ENCODE measurements at regions not wholly inside any gene's neighbourhood (a gene's known extent, or its start where the extent isn't known, plus 50 kb on each side); places are given as distances from the start of the nearest gene placed in this dataset.

DNA sequence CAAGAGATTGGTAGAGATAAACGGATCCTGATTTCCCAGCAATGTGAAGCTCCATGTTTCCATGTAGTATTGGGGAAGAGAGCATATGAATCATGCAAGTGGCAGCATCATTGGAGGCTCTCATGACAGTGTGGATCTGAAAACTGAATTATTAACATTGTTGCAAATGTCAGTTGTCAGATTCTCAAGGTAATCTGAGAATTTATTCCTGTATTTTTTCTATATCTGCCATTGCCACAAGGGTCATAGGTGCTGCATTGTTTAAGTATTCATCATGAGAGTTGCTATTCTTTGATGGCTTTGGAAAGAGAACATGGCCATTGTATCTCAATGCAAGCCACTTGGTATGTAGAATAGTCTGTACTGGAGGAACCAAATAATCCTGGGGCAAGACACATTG is 1217.0 kb upstream of the ZEB2 start:
- TF ChIP-seq CTCF (IDR thresholded peaks at IDR 0.05) (no peak), EP300 (IDR thresholded peaks at IDR 0.05) (no peak), POLR2AphosphoS5 (IDR thresholded peaks at IDR 0.05) (no peak)
